ENCODE measurements at regions not wholly inside any gene's neighbourhood (a gene's known extent, or its start where the extent isn't known, plus 50 kb on each side); places are given as distances from the start of the nearest gene placed in this dataset.
A peak's percentile ranks its signal among the peaks of the same experiment; 100 is the strongest.

DNA sequence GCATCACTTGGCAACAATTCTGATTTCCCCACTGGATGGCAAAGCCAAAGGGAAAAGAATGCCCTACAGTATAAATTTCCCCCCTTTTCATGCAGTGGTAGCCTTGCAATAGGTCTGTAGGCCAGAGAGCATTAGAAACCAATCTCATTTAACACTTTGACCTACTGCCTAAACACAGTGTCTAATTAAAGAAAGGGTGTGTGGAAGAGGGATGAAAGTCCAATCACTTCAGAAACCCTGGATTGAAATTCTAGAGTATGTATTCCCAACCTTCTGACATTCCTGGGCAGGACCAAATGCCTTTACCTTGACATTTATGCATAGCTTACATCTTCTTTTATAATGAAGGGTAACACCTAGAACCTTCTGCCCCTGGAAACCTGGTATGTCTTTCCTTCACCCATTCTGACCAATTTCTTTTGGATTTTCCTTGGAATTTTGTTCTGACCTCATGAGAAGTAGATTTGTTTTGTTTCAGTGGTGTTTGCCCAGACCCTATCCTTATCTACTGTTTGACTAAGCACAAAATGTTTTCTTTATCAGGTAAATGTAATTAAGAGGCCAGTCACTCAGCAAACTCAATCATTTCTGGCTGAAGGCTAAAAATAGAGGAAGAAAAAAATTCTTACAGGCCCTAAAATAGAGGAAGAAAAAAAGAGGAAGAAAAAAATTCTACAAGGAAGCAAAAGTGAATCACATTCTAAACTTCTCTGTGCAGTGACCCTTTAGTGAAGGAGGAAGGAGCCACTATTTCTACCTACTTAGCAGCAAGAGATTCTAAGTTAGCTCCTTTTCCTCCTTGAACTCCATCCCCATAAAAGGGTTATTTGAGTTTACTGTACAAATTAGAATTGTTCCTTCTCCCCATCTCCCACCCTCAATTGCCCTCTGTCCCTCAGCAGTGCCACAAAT lies 129.5 kb upstream of the DSCAM start:
- Histone ChIP-seq H3K9me3 (peaks cover 2% of the 10 kb centered on the region; the same call in 1 of the 2 replicates), H3K9ac (no peak overlapping the region), H3K4me3 (ENCODE audit: low read depth in 2 of 2, low read length in 1 of 2) (no peak overlapping the region), H3K27ac (ENCODE audit: low read depth in 2 of 2, low read length in 1 of 2) (no peak overlapping the region), H3K79me2 (ENCODE audit: insufficient read depth) (no peaks in the 10 kb centered on the region), H3K27me3 (ENCODE audit: insufficient read depth) (no peaks in the 10 kb centered on the region), H4K20me1 (ENCODE audit: insufficient read depth) (no peaks in the 10 kb centered on the region), H3F3A (replicated peaks; ENCODE audit: insufficient read depth) (no peaks in the 10 kb centered on the region), H3K4me1 (ENCODE audit: control insufficient read depth in 1 of 2, insufficient read depth in 2 of 2, low read depth in 1 of 2, low read length in 1 of 2) (no peaks in the 10 kb centered on the region; a peak in 1 of 4 replicates), H3K4me2 (no peak overlapping the region), H2AFZ (ENCODE audit: low read depth) (no peak overlapping the region), H3K9me2 (no peaks in the 10 kb centered on the region), H3K36me3 (replicated peaks in 1 of 2; ENCODE audit: control insufficient read depth in 1 of 2, insufficient read depth in 2 of 2, low read length in 1 of 2) (no peaks in the 10 kb centered on the region)
- TF ChIP-seq, protein P1, sequence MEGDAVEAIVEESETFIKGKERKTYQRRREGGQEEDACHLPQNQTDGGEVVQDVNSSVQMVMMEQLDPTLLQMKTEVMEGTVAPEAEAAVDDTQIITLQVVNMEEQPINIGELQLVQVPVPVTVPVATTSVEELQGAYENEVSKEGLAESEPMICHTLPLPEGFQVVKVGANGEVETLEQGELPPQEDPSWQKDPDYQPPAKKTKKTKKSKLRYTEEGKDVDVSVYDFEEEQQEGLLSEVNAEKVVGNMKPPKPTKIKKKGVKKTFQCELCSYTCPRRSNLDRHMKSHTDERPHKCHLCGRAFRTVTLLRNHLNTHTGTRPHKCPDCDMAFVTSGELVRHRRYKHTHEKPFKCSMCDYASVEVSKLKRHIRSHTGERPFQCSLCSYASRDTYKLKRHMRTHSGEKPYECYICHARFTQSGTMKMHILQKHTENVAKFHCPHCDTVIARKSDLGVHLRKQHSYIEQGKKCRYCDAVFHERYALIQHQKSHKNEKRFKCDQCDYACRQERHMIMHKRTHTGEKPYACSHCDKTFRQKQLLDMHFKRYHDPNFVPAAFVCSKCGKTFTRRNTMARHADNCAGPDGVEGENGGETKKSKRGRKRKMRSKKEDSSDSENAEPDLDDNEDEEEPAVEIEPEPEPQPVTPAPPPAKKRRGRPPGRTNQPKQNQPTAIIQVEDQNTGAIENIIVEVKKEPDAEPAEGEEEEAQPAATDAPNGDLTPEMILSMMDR (IDR thresholded peaks at IDR 0.05), result no peak
- TF ChIP-seq CHD2 (IDR thresholded peaks at IDR 0.05; ENCODE audit: low read length, partially characterized antibody), result no peak
- TF ChIP-seq GATA2 (CRISPR knock-in tag; IDR thresholded peaks at IDR 0.05), result peak; percentile 25; the same call in 1 of the 2 replicates
- TF ChIP-seq NRF1 (IDR thresholded peaks at IDR 0.05; ENCODE audit: low read depth, low read length), result no peak
- TF ChIP-seq EZH2phosphoT487 (IDR thresholded peaks at IDR 0.05; ENCODE audit: borderline replicate concordance, low read depth), result no peak
- DNase-seq, result no peak
- CTCF ChIA-PET, result interaction anchor here (1.4 kb wide), 1 partner anchor 11 kb away, joined by 3 read pairs; no protein-coding TSS in a partner anchor
- POLR2A ChIA-PET, result no interaction called here

DNA sequence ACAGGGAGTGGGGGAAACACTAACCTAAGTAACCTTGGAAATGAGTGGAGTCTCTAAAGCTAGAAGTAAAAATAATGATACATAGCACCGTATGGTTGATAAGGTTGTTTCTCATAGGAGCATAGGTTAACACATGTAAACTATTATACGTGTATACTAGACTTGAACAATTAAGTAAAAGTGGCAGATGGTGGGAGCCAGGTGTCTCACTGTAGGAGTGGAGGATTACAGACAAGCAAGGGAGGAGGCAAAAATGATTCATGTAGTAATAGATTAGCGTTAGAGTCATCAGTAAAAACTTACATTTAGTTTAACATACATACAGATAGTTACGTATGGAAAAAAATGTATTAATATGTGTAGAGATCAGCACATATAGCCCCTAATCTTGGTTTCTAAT lies 138.4 kb upstream of the DSCAM start:
- 31% methylated on average over 4 of the region's 4 CpGs for whole genome bisulfite sequencing (ENCODE audit: low lambda C conversion rate)
- Histone ChIP-seq H4K20me1 (ENCODE audit: insufficient read depth) (no peaks in the 10 kb centered on the region), H3K36me3 (replicated peaks in 1 of 2; ENCODE audit: control insufficient read depth in 1 of 2, insufficient read depth in 2 of 2, low read length in 1 of 2) (no peaks in the 10 kb centered on the region), H3K9ac (no peak overlapping the region), H3K9me2 (no peaks in the 10 kb centered on the region), H3K4me2 (no peak overlapping the region), H3F3A (replicated peaks; ENCODE audit: insufficient read depth) (no peaks in the 10 kb centered on the region), H3K9me3 (peaks cover 14% of the 10 kb centered on the region; the same call in 1 of the 2 replicates), H3K27ac (ENCODE audit: low read depth in 2 of 2, low read length in 1 of 2) (no peak overlapping the region), H3K27me3 (ENCODE audit: insufficient read depth) (no peaks in the 10 kb centered on the region), H2AFZ (ENCODE audit: low read depth) (no peak overlapping the region), H3K4me1 (ENCODE audit: control insufficient read depth in 1 of 2, insufficient read depth in 2 of 2, low read depth in 1 of 2, low read length in 1 of 2) (no peaks in the 10 kb centered on the region), H3K4me3 (ENCODE audit: low read depth in 2 of 2, low read length in 1 of 2) (no peak overlapping the region), H3K79me2 (ENCODE audit: insufficient read depth) (no peaks in the 10 kb centered on the region)
- ChIA-PET POLR2A (no interaction called here), CTCF (no interaction called here)
- DNase-seq, result no peak
- no peak for TF ChIP-seq NRF1 (IDR thresholded peaks at IDR 0.05; ENCODE audit: low read depth, low read length)
- TF ChIP-seq POLR2AphosphoS5 (IDR thresholded peaks at IDR 0.05; ENCODE audit: low read depth, low read length), result no peak
- no peak for TF ChIP-seq TEAD4 (IDR thresholded peaks at IDR 0.05; ENCODE audit: borderline replicate concordance, insufficient read depth)
- no peak for TF ChIP-seq JUND (IDR thresholded peaks at IDR 0.05)
- no peak for TF ChIP-seq FOSL2 (IDR thresholded peaks at IDR 0.05; ENCODE audit: borderline replicate concordance, low read depth)
- no peak for TF ChIP-seq TAF1 (IDR thresholded peaks at IDR 0.05; ENCODE audit: borderline replicate concordance, low read depth, low read length)
- no peak for TF ChIP-seq SMC3 (IDR thresholded peaks at IDR 0.05; ENCODE audit: low read depth, low read length)
- no peak for TF ChIP-seq FOXM1 (IDR thresholded peaks at IDR 0.05; ENCODE audit: low read depth)
- TF ChIP-seq, protein P2, sequence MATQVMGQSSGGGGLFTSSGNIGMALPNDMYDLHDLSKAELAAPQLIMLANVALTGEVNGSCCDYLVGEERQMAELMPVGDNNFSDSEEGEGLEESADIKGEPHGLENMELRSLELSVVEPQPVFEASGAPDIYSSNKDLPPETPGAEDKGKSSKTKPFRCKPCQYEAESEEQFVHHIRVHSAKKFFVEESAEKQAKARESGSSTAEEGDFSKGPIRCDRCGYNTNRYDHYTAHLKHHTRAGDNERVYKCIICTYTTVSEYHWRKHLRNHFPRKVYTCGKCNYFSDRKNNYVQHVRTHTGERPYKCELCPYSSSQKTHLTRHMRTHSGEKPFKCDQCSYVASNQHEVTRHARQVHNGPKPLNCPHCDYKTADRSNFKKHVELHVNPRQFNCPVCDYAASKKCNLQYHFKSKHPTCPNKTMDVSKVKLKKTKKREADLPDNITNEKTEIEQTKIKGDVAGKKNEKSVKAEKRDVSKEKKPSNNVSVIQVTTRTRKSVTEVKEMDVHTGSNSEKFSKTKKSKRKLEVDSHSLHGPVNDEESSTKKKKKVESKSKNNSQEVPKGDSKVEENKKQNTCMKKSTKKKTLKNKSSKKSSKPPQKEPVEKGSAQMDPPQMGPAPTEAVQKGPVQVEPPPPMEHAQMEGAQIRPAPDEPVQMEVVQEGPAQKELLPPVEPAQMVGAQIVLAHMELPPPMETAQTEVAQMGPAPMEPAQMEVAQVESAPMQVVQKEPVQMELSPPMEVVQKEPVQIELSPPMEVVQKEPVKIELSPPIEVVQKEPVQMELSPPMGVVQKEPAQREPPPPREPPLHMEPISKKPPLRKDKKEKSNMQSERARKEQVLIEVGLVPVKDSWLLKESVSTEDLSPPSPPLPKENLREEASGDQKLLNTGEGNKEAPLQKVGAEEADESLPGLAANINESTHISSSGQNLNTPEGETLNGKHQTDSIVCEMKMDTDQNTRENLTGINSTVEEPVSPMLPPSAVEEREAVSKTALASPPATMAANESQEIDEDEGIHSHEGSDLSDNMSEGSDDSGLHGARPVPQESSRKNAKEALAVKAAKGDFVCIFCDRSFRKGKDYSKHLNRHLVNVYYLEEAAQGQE (IDR thresholded peaks at IDR 0.05; ENCODE audit: low read depth, low read length), result no peak
- TF ChIP-seq, protein P3, sequence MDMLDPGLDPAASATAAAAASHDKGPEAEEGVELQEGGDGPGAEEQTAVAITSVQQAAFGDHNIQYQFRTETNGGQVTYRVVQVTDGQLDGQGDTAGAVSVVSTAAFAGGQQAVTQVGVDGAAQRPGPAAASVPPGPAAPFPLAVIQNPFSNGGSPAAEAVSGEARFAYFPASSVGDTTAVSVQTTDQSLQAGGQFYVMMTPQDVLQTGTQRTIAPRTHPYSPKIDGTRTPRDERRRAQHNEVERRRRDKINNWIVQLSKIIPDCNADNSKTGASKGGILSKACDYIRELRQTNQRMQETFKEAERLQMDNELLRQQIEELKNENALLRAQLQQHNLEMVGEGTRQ (IDR thresholded peaks at IDR 0.05; ENCODE audit: borderline replicate concordance, low read depth, low read length), result no peak
- no peak for TF ChIP-seq RFX5 (IDR thresholded peaks at IDR 0.05; ENCODE audit: low read length)
- TF ChIP-seq, protein P1 (IDR thresholded peaks at IDR 0.05), result no peak
- TF ChIP-seq GATA2 (CRISPR knock-in tag; IDR thresholded peaks at IDR 0.05), result no peak
- no peak for TF ChIP-seq MXI1 (IDR thresholded peaks at IDR 0.05; ENCODE audit: low read depth, low read length)
- TF ChIP-seq CHD2 (IDR thresholded peaks at IDR 0.05; ENCODE audit: low read length, partially characterized antibody), result no peak

Measured in SK-N-SH (cell line).